ENCODE measurements at regions not wholly inside any gene's neighbourhood (a gene's known extent, or its start where the extent isn't known, plus 50 kb on each side); places are given as distances from the start of the nearest gene placed in this dataset.

GRCh38 chr3:194787072-194787471 is 101.4 kb downstream of the FAM43A start:
- TF ChIP-seq CTCF (IDR thresholded peaks at IDR 0.05 in 4 of 5, conservative IDR thresholded peaks at IDR 0.05 in 1 of 5) (no peak), POLR2A (IDR thresholded peaks at IDR 0.05) (no peak)

Data from gastrocnemius medialis (tissue), 4 donors.